AG04449 (cell line): ENCODE measurements at regions not wholly inside any gene's neighbourhood (a gene's known extent, or its start where the extent isn't known, plus 50 kb on each side); places are given as distances from the start of the nearest gene placed in this dataset.

Source experiments
- CTCF ChIA-PET: fragments of 350-600 bp; formaldehyde crosslinking; extraction: SDS; loops from one replicate; lab custom pipeline; 2021; ENCODE audit warnings: antibody characterized with exemption; lab: Yijun Ruan, JAX
- POLR2A ChIA-PET: fragments of 400-600, 350-600 bp; formaldehyde crosslinking; extraction: SDS; loops from one replicate; lab custom pipeline; 2020; ENCODE audit warnings: antibody characterized with exemption, inconsistent platforms; lab: Yijun Ruan, JAX
- DNase-seq: peaks from one replicate; pipeline ENCODE4 v3.0.0-alpha.2; 2010; ENCODE audit warnings: low read depth, low spot score
- H3K4me3 ChIP-seq: 2 replicates; pipeline ENCODE4 v1.5.1; 2011; ENCODE audit warnings: low read depth, mild to moderate bottlenecking, control low read depth, low read length
- CTCF ChIP-seq: IDR thresholded peaks from one replicate; pipeline ENCODE4 v1.5.1; 2011; ENCODE audit warnings: mild to moderate bottlenecking, moderate library complexity, low read length, control low read depth, inconsistent platforms; ENCODE audit not compliant: insufficient read depth; ENCODE audit errors: missing control alignments

DNA sequence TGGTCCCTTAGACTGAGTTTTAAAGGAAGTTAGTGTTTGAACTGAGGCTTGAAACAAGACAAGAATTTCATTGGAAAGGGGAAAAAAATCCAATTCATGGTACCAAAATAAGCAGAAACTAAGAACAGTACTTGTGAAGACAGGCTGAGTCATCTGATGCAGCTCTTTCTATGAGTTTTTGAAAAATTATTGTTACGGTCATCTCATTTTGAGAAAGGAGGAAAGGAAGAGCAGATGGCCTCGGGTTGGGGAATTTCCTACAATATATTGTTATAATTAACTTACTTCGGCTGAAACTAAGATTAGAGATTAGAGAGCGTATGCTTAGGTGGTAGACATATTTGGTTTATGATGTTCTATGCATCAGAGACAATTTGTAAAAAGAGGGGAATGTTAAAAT is 2164.8 kb upstream of the AGA start:
- no peak for DNase-seq
- TF ChIP-seq CTCF, result no peak
- H3K4me3 ChIP-seq, result no peak overlapping the region
- ChIA-PET CTCF (no interaction called here), POLR2A (no interaction called here)

DNA sequence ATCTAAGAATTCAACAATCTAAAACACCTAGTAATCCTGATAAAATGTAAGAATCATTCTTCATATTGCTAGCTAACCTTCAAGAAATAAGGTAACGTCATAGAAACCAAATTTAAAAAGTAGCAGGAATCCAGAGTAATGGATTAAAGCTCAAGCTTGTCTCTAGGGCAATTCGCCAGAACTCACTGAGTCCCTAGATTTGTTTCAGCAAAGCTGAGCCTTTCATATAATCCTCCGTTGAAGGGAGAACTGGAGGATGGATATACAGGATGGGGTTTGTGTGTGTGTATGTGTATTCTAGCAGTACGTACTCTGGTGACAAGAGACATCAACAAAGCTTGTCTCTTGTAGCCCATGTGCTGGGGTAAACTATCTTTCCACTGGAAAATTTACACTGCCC is 2173.5 kb upstream of the AGA start:
- ChIA-PET CTCF (interaction anchor here (1.4 kb wide), 1 partner anchor 10 kb away, joined by 4 read pairs; no protein-coding TSS in a partner anchor), POLR2A (no interaction called here)
- no peak for DNase-seq
- no peak overlapping the region for H3K4me3 ChIP-seq
- no peak for TF ChIP-seq CTCF

GRCh38 chr4:179618966-179619365 is 2176.7 kb upstream of the AGA start:
- ChIA-PET CTCF (no interaction called here), POLR2A (no interaction called here)
- no peak for TF ChIP-seq CTCF

GRCh38 chr4:179624768-179625181 is 2182.5 kb upstream of the AGA start:
- ChIA-PET CTCF (no interaction called here), POLR2A (no interaction called here)
- no peak for TF ChIP-seq CTCF
- no peak for DNase-seq
- no peak overlapping the region for H3K4me3 ChIP-seq

More at GRCh38 chr4:179618966-179619365, 2176.7 kb upstream of the AGA start:
- no peak for DNase-seq
- H3K4me3 ChIP-seq, result no peak overlapping the region

- POLR2A ChIA-PET, result no interaction called here
- H3K4me3 ChIP-seq, result no peak overlapping the region
- CTCF ChIA-PET, result interaction anchor here (1.0 kb wide), 1 partner anchor 10 kb away, joined by 4 read pairs; no protein-coding TSS in a partner anchor
- no peak for TF ChIP-seq CTCF
- peak; percentile 9 for DNase-seq
Observed at GRCh38 chr4:179625406-179625805, 2183.2 kb upstream of the AGA start.

DNA sequence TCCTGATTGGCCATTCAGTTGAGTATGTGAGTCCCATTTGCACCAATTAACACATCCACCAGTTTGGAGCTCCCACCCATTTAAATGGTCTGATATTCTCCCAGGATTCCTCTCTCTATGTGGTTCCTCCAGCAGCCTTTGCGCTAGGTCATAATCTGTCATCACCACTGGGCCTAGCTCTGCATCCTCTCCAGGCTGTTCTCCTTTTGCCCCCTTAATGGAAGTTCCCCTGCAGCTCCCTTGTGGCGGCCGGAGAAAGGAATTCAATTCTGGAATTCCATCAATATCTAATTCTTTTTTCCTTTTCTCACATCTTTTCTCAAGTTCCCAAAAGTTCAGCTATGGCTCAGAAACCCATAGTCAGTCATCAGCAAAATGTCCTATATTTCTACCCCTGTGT is 2184.4 kb upstream of the AGA start:
- no peak overlapping the region for H3K4me3 ChIP-seq
- CTCF ChIA-PET, result no interaction called here
- TF ChIP-seq CTCF, result no peak
- DNase-seq, result no peak
- POLR2A ChIA-PET, result no interaction called here

- no peak for DNase-seq
- no peak for TF ChIP-seq CTCF
- ChIA-PET POLR2A (no interaction called here), CTCF (no interaction called here)
- H3K4me3 ChIP-seq, result no peak overlapping the region
Observed at GRCh38 chr4:179631321-179631720, 2189.1 kb upstream of the AGA start.
